ENCODE measurements at regions not wholly inside any gene's neighbourhood (a gene's known extent, or its start where the extent isn't known, plus 50 kb on each side); places are given as distances from the start of the nearest gene placed in this dataset.

DNA sequence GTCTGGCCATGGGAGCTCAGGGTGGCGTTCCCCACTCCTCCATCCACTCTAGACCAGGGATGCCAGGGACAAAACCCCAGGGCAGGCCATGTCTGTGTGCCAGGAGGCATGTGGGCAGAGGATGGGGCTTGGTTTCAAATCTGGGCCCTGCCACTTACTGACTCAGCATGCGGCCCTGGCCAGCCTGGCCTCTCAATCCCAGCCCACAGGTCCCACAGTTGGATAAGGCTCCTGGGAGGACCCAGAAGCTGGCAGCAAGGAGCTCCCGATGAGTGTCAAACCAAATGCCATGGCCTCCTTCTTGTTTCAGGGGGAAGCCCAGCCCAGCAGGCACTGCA is 1290.4 kb downstream of the BRD1 start:
- no peak for TF ChIP-seq JUND (IDR thresholded peaks at IDR 0.05; ENCODE audit: low read depth)
- in situ Hi-C loops (cut with HindIII; ENCODE audit: low pct_unique_long_range_greater_than_20kb, low sequenced_read_pairs), result no loop called here
- DNase-seq (ENCODE audit: low read depth in 1 of 2, low spot score in 1 of 2), result no peak

DNA sequence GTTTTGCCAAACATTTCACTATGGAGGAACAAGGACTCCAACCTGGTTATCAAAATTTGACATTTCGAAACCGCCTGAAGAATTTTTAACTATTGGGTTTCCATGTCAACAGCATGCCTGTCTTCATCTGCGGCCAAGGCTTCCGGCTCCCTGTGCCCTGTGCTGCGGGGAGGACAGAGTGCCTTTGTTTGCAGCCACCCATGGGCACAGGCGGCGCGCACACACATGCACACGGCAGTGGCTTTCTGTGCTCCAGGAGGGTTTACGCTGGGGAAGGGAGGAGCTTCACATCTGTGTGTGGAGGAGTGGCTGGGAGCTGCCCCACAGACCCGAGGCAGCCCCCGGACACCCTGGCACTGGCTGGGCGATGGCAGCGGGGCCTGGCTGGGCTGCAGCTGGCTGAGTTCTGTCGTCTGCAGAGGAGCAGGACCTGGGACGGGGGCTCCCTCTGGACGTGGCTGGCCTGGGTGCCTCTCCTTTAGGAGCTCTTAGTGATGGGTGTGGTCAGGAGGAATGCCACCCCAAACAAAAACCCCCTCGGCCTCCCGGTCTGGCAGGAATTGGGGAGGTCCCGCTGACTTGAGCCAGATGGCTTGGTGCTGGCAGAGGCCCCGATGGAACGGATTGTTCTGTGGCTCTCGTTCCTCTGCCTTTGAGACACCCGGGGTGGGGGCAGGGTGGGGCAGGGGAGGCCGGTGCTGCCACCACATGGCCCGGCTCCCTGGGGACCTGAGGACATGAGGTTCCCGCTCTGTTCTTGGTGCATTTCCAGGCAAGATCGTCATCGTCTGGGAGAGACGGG is 1290.9 kb downstream of the BRD1 start:
- TF ChIP-seq JUND (IDR thresholded peaks at IDR 0.05; ENCODE audit: low read depth), result no peak
- no peak for DNase-seq (ENCODE audit: low read depth in 1 of 2, low spot score in 1 of 2)
- in situ Hi-C loops (cut with HindIII; ENCODE audit: low pct_unique_long_range_greater_than_20kb, low sequenced_read_pairs), result no loop called here

DNA sequence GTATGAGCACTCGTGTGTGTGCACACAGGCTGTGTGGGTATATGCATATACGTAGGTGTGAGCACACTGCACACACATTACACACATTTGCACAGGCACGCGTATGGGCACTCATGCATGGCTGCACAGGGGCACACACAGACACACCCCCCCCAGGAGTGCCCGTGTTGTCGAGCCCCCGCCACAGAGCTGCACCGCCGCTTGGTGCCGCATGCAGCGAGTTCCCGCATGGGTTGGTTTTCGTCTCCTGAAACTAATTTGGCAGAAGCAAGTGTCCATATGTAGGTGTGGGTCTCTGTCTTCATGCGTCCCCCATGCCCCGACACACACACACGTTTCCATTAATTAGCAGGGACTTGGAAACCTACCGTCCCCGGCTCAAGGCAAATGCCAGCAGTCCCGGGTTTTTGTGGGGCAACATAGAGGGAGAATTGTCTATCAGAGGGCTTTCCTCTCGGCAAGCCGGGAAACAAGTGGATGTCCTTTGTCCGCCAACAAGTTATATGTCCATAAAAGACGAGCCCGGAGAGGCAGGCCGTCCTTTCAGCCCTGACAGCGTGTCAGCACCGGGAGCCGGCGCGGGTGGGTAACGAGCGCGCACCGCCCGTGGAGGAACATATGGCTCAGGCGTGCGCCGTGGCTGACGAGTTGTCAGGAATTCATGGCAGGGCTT is 1291.7 kb downstream of the BRD1 start:
- TF ChIP-seq JUND (IDR thresholded peaks at IDR 0.05; ENCODE audit: low read depth), result no peak
- DNase-seq (ENCODE audit: low read depth in 1 of 2, low spot score in 1 of 2), result no peak
- in situ Hi-C loops (cut with HindIII; ENCODE audit: low pct_unique_long_range_greater_than_20kb, low sequenced_read_pairs), result no loop called here

DNA sequence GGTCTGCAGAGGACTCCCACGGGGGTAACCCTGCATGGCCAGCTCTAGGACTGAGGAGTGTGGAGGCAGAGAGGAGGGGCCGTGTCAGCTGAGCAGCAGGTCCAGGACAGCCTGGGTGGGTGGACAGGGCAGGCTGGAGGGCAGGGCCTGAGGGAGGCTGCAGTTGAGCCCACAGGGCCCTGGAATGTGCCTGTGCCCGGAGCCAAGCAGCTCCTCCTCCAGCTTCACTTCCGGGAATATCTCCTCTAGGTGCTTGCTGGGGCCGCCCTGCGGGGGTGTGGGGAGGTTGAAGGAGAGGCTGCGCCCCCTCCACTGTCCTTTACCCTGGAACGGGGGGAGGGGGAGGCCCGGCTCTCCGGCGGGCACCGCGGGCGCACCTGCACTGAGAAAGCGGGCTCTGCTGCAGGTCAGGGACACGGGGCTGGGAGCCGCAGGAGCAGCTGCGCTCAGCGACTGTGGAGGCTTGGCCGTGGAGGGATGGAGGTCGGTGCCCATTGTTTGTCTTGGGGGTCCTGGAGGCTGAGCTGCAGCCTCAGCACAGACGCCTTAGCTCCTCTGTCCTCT is 1293.2 kb downstream of the BRD1 start:
- in situ Hi-C loops (cut with HindIII; ENCODE audit: low pct_unique_long_range_greater_than_20kb, low sequenced_read_pairs), result no loop called here
- TF ChIP-seq JUND (IDR thresholded peaks at IDR 0.05; ENCODE audit: low read depth), result no peak
- no peak for DNase-seq (ENCODE audit: low read depth in 1 of 2, low spot score in 1 of 2)

DNA sequence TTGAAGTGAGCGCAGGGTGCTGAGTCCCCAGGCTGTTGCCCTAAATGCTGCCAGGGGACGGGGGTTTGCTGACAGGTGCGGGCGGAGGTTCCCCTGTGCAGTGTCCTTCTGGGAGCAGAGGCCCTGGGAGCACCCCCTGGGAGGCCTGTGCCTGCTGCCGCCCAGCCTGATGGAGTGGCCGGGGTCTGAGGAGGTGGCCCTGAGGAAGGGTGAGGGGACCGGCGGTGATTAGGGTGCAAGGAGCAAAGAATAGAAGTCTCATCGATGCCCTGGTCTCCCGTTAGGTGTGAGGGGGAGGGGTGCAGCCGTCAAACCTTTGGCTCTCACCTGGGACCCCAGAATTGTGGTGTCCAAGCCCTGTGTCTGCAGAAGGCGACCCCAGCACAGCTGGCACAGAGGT is 1294.7 kb downstream of the BRD1 start:
- in situ Hi-C loops (cut with HindIII; ENCODE audit: low pct_unique_long_range_greater_than_20kb, low sequenced_read_pairs), result no loop called here
- TF ChIP-seq JUND (IDR thresholded peaks at IDR 0.05; ENCODE audit: low read depth), result no peak
- no peak for DNase-seq (ENCODE audit: low read depth in 1 of 2, low spot score in 1 of 2)

DNA sequence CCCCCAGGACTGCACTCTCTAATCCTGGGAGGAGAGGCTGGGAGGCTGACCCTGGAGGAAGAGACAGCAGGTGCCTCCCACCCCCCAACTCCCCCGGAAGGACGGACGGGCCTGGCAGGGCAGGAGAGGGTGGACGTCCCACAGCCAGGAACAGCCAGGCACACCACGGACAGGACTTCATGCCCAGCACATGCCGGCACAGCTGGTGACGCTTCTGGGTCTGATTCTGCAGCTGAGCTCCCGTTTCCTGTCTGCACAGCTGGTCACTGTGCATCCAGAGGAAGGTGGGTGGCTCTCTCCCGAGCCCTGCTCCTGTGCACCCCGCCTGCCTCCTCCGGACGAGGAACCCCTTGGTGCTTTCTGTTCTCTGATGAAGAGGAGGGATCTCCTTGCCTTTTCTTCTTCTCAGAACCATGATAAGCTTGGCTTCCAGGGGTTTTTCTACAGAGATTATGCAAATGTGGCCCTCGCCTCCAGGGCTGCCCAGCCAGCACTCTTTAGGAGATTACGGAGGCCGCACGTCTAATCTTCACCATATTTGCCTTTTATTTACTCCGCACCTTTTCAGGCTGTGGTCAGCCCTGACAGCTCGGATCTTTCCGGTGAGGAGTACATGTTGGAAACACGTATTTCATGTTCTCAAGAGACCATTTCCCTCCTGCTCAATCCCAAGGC is 1295.8 kb downstream of the BRD1 start:
- in situ Hi-C loops (cut with HindIII; ENCODE audit: low pct_unique_long_range_greater_than_20kb, low sequenced_read_pairs), result no loop called here
- no peak for TF ChIP-seq JUND (IDR thresholded peaks at IDR 0.05; ENCODE audit: low read depth)
- DNase-seq (ENCODE audit: low read depth in 1 of 2, low spot score in 1 of 2), result no peak

DNA sequence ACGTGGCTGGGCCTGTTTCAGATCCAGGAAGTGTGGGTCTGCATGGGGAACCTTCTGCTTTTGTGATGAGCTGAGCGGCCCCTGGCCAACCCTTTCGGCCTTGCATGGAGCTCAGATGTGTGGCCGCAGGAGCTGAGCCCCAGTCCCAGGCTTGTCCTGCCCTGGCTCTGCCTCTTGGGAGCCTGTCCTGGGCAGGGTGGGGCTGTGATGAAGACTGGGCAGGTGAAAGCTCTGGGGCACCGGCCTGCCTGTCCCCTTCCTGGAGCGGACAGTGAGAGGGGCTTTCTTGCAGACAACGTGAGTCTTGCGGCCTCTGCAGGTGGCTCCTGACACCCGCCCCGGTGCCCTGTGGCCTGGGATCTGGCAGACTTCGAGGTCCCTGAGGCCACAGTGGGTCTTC is 1296.6 kb downstream of the BRD1 start:
- in situ Hi-C loops (cut with HindIII; ENCODE audit: low pct_unique_long_range_greater_than_20kb, low sequenced_read_pairs), result no loop called here
- TF ChIP-seq JUND (IDR thresholded peaks at IDR 0.05; ENCODE audit: low read depth), result no peak
- DNase-seq (ENCODE audit: low read depth in 1 of 2, low spot score in 1 of 2), result no peak

DNA sequence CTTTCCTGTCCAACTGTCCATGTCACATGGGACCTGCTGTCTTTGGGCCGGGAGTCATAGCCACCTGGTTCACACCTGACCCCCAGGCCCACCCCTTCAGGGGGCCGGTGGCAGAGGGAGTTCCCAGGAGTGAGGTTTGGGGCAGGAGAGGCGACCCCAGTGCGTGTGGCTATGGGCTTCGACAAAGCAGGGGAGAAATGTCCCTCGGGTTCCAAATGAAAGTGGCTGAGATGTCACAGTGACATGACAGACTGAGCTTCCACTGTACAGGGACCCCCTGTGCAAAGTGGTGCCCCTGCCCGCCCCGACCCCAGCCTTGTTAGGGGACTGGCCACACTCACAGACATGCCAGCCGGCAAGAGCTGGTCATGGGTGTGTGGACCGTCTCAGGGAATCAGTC is 1297.0 kb downstream of the BRD1 start:
- in situ Hi-C loops (cut with HindIII; ENCODE audit: low pct_unique_long_range_greater_than_20kb, low sequenced_read_pairs), result no loop called here

DNA sequence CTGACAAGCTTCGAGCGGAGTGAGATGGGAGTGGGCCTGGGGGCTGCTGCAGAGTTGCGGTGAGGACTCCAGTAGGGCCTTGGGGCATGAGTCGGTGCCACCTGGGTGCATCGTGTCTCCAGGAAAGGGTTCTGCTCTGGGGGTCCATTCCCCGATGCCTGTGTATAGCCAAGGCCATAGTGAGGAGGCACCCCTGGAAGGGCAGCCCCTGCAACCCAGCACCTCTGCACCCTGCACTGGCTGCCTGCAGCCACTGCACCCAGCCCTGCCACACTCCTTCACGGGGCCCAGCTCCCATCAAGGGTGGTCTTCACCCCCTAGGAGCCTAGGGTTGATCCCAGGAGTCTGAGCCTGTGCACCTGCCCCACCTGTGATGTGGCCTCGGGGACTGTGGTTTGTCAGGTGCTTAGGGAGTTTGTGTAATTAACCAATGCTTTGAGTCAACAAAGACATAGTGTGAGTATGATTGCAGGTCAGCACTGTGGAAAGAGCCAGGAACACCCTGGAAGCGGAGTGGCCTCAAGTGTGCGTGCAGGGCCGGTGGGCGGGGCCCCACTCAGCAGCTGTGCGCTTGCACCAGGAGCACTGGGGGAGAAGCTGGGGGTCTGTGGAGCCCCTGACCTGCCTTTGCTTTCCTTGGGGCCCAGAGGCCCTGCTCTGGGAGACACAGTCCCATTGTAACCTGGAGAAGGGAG is 1299.3 kb downstream of the BRD1 start:
- no peak for TF ChIP-seq JUND (IDR thresholded peaks at IDR 0.05; ENCODE audit: low read depth)
- in situ Hi-C loops (cut with HindIII; ENCODE audit: low pct_unique_long_range_greater_than_20kb, low sequenced_read_pairs), result no loop called here
- DNase-seq (ENCODE audit: low read depth in 1 of 2, low spot score in 1 of 2), result no peak

More for the DNA sequence above, 1297.0 kb downstream of the BRD1 start:
- no peak for DNase-seq (ENCODE audit: low read depth in 1 of 2, low spot score in 1 of 2)
- TF ChIP-seq JUND (IDR thresholded peaks at IDR 0.05; ENCODE audit: low read depth), result no peak

DNA sequence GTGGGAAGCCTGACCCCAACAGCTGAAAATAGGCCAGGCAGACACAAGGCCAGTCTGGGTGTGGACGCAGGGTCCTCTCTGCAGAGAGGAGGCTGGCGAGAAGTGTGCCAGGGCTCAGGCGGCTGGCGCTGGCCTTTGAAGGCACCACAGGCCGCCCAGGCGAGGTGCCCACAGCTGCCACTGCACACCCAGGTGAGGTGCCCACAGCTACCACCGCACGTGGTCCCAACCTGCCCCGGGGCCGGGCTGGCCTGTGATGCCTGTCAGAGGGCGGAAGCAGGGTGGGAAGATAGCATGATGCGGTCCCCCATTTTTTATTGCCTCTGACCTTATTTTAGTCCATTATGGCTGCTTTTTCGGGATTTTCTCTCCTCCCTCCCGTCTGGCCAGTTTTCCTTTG is 1303.9 kb downstream of the BRD1 start:
- in situ Hi-C loops (cut with HindIII; ENCODE audit: low pct_unique_long_range_greater_than_20kb, low sequenced_read_pairs), result no loop called here
- no peak for DNase-seq (ENCODE audit: low read depth in 1 of 2, low spot score in 1 of 2)
- TF ChIP-seq JUND (IDR thresholded peaks at IDR 0.05; ENCODE audit: low read depth), result no peak

DNA sequence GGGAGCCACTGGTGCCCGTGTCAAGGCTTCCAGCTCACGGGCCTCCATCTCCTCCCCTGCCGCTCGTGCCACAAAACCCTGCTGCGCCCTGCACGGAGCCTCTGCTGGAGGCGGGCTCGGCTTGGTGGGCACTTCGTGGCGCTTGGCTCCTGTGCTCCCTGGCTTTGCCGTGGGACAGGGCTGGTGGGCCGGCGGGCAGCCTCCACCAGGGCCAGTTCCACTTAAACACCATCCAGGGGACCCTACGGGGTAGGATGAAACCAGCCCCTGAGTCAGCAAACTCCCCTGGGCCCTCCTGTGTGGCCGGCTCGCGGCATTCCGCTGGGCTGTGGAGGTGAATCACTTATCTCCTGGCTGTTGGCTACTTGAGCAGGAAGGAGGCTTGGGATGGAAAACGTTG is 1304.6 kb downstream of the BRD1 start:
- no peak for DNase-seq (ENCODE audit: low read depth in 1 of 2, low spot score in 1 of 2)
- in situ Hi-C loops (cut with HindIII; ENCODE audit: low pct_unique_long_range_greater_than_20kb, low sequenced_read_pairs), result no loop called here
- TF ChIP-seq JUND (IDR thresholded peaks at IDR 0.05; ENCODE audit: low read depth), result no peak

DNA sequence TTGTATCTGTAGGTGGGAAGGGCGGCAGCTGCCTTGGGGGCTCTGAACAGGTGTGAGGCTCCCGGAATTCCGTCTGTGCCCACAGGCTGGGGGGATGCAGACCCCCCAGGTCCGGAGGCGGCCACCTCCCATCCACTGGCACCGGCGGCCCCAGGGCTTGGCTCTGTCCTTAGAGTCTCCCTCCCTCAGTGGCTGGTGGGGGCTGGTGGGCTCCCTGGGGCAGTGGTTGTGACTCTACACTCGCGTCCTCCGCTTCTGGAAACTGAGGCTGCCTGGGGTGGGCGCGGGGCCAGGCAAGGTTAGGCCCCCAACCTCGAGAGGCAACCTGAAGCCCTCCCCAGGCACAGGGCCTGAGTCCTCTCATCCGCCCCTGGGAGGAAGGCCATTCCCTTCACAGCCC is 1305.4 kb downstream of the BRD1 start:
- no peak for TF ChIP-seq JUND (IDR thresholded peaks at IDR 0.05; ENCODE audit: low read depth)
- no peak for DNase-seq (ENCODE audit: low read depth in 1 of 2, low spot score in 1 of 2)
- in situ Hi-C loops (cut with HindIII; ENCODE audit: low pct_unique_long_range_greater_than_20kb, low sequenced_read_pairs), result no loop called here
